ENCODE measurements at regions not wholly inside any gene's neighbourhood (a gene's known extent, or its start where the extent isn't known, plus 50 kb on each side); places are given as distances from the start of the nearest gene placed in this dataset.
A peak's percentile ranks its signal among the peaks of the same experiment; 100 is the strongest.

GRCh38 chr9:110028271-110028670, 179.7 kb downstream of the C9orf152 start:
- Histone ChIP-seq H3K27me3 (no peaks in the 10 kb centered on the region), H3K4me1 (no peaks in the 10 kb centered on the region), H3K27ac (no peak overlapping the region), H3K36me3 (no peaks in the 10 kb centered on the region), H3K4me3 (no peak overlapping the region), H3K9me3 (no peaks in the 10 kb centered on the region)
- no peak for DNase-seq
- no peak for TF ChIP-seq POLR2A (IDR thresholded peaks at IDR 0.05)
- no peak for TF ChIP-seq CTCF (IDR thresholded peaks at IDR 0.05)

DNA sequence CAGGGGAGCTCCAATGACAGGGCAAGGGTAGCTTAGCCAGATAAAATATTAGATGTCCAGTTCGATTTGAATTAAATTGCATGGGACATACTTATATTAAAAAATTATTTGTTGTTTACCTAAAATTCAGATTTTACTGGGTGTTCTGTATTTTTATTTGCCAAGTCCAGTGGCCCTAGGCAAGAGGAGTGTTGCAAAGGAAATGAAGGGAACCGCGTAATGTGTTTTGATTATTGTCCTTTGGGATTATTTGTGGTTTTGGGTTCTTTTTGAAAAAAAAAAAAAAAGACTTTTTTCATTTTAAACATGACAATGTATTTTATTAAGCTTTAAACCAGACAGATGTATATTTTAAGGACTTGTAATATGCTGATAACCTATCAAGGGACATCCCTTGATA, 179.3 kb downstream of the C9orf152 start:
- Histone ChIP-seq H3K4me1 (no peaks in the 10 kb centered on the region), H3K27ac (peak overlapping the region in 1 of 4 donors; percentile 3), H3K36me3 (no peaks in the 10 kb centered on the region), H3K4me3 (no peak overlapping the region), H3K27me3 (no peaks in the 10 kb centered on the region), H3K9me3 (no peaks in the 10 kb centered on the region)
- TF ChIP-seq POLR2A (IDR thresholded peaks at IDR 0.05) (no peak), CTCF (IDR thresholded peaks at IDR 0.05) (no peak)
- DNase-seq, result no peak

DNA sequence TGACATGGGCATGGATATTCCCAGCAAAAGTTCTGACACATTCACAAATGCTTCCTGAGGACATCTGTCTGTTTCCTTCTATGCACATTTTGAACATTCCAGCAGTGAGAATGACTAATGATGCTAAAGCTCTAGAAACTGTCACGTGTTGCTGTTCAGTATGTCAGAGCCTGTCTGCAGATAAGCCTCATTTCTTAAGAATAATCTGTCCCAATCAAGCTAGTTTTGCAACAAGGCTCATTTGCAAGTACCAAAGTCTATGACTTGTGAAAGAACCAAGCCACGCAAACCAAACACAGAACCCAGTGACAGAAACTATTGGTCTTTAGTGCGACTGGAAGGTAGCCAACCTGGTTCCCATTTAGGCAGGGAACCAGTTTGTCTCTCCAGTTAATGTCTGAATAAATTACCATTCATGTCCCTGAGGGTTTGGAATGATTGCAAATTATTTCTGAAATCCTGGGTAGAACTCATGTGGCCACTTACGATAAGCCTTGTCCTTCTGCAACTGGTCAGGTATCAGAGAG, 178.5 kb downstream of the C9orf152 start:
- no peak for DNase-seq
- H3K4me1 ChIP-seq, result no peaks in the 10 kb centered on the region
- TF ChIP-seq POLR2A (IDR thresholded peaks at IDR 0.05) (no peak), CTCF (IDR thresholded peaks at IDR 0.05) (no peak)
- H3K36me3 ChIP-seq, result no peaks in the 10 kb centered on the region
- no peaks in the 10 kb centered on the region for H3K27me3 ChIP-seq
- H3K4me3 ChIP-seq, result no peak overlapping the region
- no peaks in the 10 kb centered on the region for H3K9me3 ChIP-seq
- H3K27ac ChIP-seq, result peak overlapping the region in 1 of 4 donors; percentile 18

GRCh38 chr9:110029956-110030480, 177.9 kb downstream of the C9orf152 start:
- no peak for DNase-seq

GRCh38 chr9:110030632-110031031, 177.3 kb downstream of the C9orf152 start:
- no peak for TF ChIP-seq CTCF (IDR thresholded peaks at IDR 0.05)
- no peak for TF ChIP-seq POLR2A (IDR thresholded peaks at IDR 0.05)
- no peak for DNase-seq
- no peak overlapping the region for H3K4me3 ChIP-seq
- H3K4me1 ChIP-seq, result no peaks in the 10 kb centered on the region
- H3K27ac ChIP-seq, result no peak overlapping the region
- H3K27me3 ChIP-seq, result no peaks in the 10 kb centered on the region
- H3K36me3 ChIP-seq, result no peaks in the 10 kb centered on the region
- H3K9me3 ChIP-seq, result no peaks in the 10 kb centered on the region

More at GRCh38 chr9:110029956-110030480, 177.9 kb downstream of the C9orf152 start:
- no peaks in the 10 kb centered on the region for H3K36me3 ChIP-seq
- no peaks in the 10 kb centered on the region for H3K9me3 ChIP-seq
- peak overlapping the region in 1 of 4 donors; percentile 18 for H3K27ac ChIP-seq
- TF ChIP-seq CTCF (IDR thresholded peaks at IDR 0.05), result no peak
- TF ChIP-seq POLR2A (IDR thresholded peaks at IDR 0.05), result no peak
- H3K27me3 ChIP-seq, result no peaks in the 10 kb centered on the region
- H3K4me3 ChIP-seq, result no peak overlapping the region
- H3K4me1 ChIP-seq, result no peaks in the 10 kb centered on the region
